Limb (tissue), 2 donors: ENCODE measurements at regions not wholly inside any gene's neighbourhood (a gene's known extent, or its start where the extent isn't known, plus 50 kb on each side); places are given as distances from the start of the nearest gene placed in this dataset.
"Not testable (repeated sequence)": the region's sequence is repeated elsewhere in the genome, so short reads cannot be mapped to it uniquely, and the experiment has no call there.

ENCODE experiments used
- DNase-seq, 2 donors: peaks; one replicate each; pipeline ENCODE4 v3.0.0-alpha.2; 2016; ENCODE audit errors: extremely low spot score in 2 of 2

GRCh38 chr5:77869116-77869798 lies 93.1 kb upstream of the TBCA start:
- no peak for DNase-seq

GRCh38 chr5:77867914-77868313 lies 91.8 kb upstream of the TBCA start:
- DNase-seq, result no peak

- peak in 1 of 2 donors; percentile 25 for DNase-seq
Measured at GRCh38 chr5:77867194-77867691, 91.1 kb upstream of the TBCA start.

GRCh38 chr5:77866198-77866597 lies 90.1 kb upstream of the TBCA start:
- DNase-seq, result no peak

GRCh38 chr5:77864997-77865396 lies 88.9 kb upstream of the TBCA start:
- no peak for DNase-seq

GRCh38 chr5:77863181-77863580 lies 87.0 kb upstream of the TBCA start:
- no peak for DNase-seq

- no peak for DNase-seq
Measured at GRCh38 chr5:77861576-77861975, 85.4 kb upstream of the TBCA start.

GRCh38 chr5:77859306-77859705 lies 83.2 kb upstream of the TBCA start:
- no peak for DNase-seq

- not testable (repeated sequence) for DNase-seq
Measured at GRCh38 chr5:77858678-77859077, 82.5 kb upstream of the TBCA start.

- no peak for DNase-seq
Measured at GRCh38 chr5:77855369-77855768, 79.2 kb upstream of the TBCA start.

GRCh38 chr5:77853353-77853907 lies 77.3 kb upstream of the TBCA start:
- DNase-seq, result no peak

- DNase-seq, result peak; percentile 52 to 81
Measured at GRCh38 chr5:77852514-77853352, 76.6 kb upstream of the TBCA start.

GRCh38 chr5:77852068-77852513 lies 76.0 kb upstream of the TBCA start:
- no peak for DNase-seq

GRCh38 chr5:77851176-77852067 lies 75.3 kb upstream of the TBCA start:
- DNase-seq, result peak; percentile 28 to 69

- DNase-seq, result peak in 1 of 2 donors; percentile 42
Measured at GRCh38 chr5:77850536-77851175, 74.5 kb upstream of the TBCA start.

- DNase-seq, result peak in 1 of 2 donors; percentile 25
Measured at GRCh38 chr5:77849308-77849900, 73.3 kb upstream of the TBCA start.

GRCh38 chr5:77847814-77848290 lies 71.7 kb upstream of the TBCA start:
- no peak for DNase-seq

GRCh38 chr5:77847129-77847460 lies 71.0 kb upstream of the TBCA start:
- DNase-seq, result no peak

GRCh38 chr5:77846422-77847128 lies 70.4 kb upstream of the TBCA start:
- peak in 1 of 2 donors; percentile 41 for DNase-seq

- no peak for DNase-seq
Measured at GRCh38 chr5:77845324-77845646, 69.1 kb upstream of the TBCA start.
